A204.1 (cell line): ENCODE measurements at regions not wholly inside any gene's neighbourhood (a gene's known extent, or its start where the extent isn't known, plus 50 kb on each side); places are given as distances from the start of the nearest gene placed in this dataset.

Source experiments
- FAIRE-seq: peaks from 2 replicates; lab custom pipeline; 2012; peaks lifted over from hg19 to GRCh38; lab: Jason Lieb, UNC

- FAIRE-seq, result no peak
Measured at GRCh38 chr4:120525106-120525505, 397.4 kb downstream of the PRDM5 start.

DNA sequence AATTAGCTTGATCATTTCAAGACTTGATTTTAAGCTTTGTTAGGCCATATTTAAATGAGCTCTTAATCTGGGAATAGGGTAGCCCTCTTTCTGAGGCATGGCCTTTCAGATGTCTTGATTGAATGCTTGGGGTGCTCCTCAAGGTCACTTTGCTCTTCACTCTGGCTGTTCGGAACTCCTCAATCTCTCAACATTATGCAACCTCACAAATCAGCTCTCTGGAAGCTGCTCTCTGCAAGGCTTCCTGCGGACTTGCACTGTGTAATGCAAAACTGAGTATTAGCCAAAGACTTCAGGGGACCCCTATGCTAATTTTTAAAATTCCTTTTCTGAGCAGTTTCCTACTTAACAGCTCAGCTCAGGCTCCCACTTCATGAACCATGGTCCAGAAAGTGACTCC, 398.3 kb downstream of the PRDM5 start:
- no peak for FAIRE-seq

- no peak for FAIRE-seq
Measured at GRCh38 chr4:120520761-120521160, 401.8 kb downstream of the PRDM5 start.

DNA sequence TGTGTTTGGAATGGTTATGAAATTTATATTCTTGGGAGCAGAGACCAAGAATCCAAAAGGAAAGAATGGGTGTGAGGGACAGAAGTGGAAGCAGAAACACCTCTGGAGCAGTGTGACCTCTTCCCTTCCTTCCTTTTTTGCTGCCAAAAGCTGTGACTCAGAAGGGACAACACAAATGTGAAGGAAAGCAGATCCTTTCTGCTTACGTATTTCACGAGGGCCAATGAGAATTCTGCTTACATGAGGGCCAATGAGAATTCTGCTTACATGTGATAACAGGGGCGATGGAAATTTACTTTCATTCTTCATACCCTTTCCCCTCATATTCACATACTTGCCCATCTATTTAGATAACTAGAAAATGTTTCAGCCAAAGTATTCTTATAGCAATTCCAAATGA, 404.6 kb downstream of the PRDM5 start:
- no peak for FAIRE-seq

DNA sequence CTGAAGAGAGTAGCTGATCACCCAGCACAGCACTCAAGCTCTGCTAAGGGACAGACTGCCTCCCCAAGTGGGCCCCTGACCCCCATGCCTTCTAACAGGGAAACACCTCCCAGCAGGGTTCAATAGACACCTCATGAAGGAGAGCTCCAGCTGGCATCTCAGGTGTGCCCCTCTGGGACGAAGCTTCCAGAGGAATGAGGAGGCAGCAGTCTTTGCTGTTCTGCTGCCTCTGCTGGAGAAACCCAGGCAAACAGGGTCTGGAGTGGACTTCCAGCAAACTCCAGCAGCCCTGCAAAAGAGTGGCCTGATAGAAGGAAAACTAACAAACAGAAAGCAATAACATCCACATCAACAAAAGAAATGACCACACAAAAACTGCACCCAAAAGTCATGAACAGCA, 412.8 kb downstream of the PRDM5 start:
- no peak for FAIRE-seq

GRCh38 chr4:120509222-120509621, 413.3 kb downstream of the PRDM5 start:
- FAIRE-seq, result no peak

GRCh38 chr4:120508036-120508435, 414.5 kb downstream of the PRDM5 start:
- FAIRE-seq, result no peak

DNA sequence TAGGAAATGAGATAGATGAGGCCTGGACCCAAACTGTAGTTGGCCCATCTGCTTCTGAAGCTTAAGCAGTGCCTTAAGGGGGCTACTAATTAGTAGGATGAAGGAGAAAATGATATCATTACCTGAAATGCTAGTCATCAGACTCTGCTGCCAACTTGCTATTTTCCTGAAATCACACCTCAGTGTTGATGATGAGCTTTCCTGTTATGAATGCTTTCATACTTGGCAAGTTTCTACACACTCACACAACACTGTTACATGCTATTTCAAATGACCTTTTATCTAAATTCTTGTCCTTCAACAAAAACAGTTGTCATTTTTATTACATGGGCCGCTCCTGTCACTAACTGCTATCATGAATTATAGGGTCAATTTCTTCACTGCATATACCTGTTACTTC, 416.0 kb downstream of the PRDM5 start:
- no peak for FAIRE-seq

GRCh38 chr4:120498678-120499077, 423.8 kb downstream of the PRDM5 start:
- FAIRE-seq, result no peak

DNA sequence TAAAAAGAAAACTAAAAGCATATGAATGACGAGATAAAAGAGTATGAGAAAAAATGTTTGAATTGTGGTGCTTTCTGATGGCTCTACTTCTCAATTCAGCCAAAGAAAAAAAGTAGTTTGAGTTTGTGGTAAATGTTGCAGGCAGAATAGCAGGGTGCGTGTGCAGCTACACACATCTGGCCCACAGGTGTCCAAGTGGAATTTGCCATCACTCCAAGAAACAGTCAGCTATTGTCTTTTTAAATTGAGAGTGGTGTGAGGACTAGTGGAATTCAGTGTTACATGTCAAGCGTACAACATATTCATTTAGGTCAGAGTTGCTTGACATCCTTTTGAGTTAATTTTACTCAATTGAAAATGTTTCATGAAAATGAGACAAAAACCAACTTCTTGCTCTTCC, 424.8 kb upstream of the MAD2L1 start:
- no peak for FAIRE-seq

DNA sequence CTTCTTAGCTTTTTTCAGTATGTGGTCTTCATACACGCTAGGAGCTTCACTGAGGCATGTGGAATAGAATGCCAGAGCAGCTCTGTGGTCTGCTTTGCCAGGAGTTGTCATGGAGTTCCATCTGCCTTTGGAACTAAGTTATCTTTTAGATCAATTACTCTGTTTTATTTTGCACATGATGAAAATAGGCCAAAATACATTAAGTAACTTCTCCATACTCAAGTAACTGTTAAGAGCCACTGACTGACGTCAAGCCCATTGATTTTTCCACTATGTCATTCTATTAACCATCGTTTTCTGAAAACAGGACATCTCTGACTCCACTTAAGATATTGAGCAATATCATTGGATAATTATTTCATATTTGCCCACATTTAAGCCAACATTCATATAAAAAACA, 415.1 kb upstream of the MAD2L1 start:
- no peak for FAIRE-seq

DNA sequence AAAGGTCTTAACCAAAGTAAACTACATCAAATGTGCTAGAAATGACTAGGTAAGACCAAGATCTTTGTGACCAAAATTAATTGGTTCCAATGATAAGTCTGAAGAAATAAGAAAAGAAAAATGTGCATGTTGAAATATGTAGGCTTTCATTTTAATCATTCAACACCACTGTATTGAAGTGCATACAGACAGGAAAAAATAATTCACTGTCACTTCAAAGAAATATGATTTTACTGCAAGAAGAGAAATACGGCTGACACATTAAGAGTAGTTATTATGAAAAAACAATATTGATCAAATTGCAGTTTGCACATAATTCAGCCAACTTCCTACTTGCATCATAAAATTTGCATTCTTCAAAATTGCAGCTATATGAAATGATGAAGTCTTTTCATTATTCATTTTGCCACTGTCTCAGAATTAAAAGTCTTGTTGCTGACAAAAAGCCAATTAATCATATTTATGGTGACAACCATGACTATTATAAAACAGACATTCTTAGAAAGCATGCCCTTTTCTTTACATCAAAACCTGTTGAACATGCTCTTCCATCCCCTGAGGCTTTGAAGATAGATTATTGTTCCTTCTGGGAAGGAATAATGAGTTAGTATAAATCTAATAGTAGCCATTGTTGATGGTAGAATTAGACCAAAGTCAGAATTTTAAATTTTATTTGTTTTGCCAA, 405.9 kb upstream of the MAD2L1 start:
- FAIRE-seq, result no peak

DNA sequence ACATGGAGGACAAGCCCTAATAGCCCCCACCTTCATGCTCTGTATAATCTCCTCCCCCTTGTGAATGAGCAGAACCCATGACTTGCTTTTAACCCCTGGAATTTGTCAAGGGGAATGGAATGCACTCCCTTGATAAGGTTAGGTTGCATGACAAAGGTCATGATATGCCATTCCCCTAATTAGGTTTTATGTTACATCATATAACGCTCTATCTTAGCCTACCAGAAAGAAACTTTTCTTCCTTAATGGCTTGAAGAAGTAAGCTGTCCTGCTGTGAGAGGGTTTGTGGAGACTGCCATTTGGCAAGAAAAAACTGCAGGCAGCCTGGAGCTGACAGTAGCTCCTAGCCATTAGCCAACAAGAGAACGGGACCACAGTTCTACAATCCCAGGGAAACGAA, 399.8 kb upstream of the MAD2L1 start:
- no peak for FAIRE-seq

GRCh38 chr4:120454788-120455187, 388.1 kb upstream of the MAD2L1 start:
- no peak for FAIRE-seq

GRCh38 chr4:120452536-120452935, 385.9 kb upstream of the MAD2L1 start:
- FAIRE-seq, result no peak

- no peak for FAIRE-seq
Measured at GRCh38 chr4:120452001-120452400, 385.4 kb upstream of the MAD2L1 start.

- no peak for FAIRE-seq
Measured at GRCh38 chr4:120447774-120448173, 381.1 kb upstream of the MAD2L1 start.

- FAIRE-seq, result no peak
Measured at GRCh38 chr4:120446051-120446567, 379.5 kb upstream of the MAD2L1 start.

- FAIRE-seq, result no peak
Measured at GRCh38 chr4:120445186-120445585, 378.5 kb upstream of the MAD2L1 start.

DNA sequence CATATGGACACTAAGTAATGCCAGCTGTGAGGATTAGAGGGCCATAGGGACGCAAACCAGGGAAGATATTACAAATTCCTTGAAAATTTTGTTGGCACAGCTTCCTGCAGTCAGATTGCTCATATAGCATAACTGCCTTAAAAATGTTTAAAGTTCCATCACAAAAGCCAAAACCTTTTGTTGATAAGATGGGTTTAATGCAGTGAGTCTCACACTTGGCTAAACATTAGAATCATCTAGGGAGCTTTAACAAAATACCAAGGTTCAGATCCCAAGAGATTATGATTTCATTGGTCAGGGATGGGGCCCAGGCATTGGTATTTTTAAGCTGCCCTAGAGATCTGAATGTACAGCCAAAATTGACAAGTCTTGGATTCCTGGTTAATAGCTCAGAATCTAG, 376.5 kb upstream of the MAD2L1 start:
- FAIRE-seq, result no peak

- FAIRE-seq, result no peak
Measured at GRCh38 chr4:120440730-120441129, 374.1 kb upstream of the MAD2L1 start.

DNA sequence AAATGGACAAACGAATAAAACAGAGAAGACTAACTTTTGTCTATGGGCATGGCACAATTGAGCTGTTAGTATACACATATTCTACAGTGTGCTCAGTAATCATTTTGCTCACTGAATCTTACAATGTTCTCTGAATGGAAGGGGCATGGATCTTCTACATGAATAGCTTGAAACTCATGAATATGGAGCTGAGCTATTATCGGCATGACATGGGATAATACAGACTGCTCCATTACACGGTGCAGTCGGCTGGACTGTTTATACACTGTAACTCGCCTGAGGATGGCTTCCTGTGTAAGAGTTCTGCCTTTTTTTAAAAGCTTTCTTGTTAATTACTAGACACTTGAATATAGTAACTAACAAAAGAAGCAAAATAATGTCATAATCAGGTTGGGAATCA, 368.5 kb upstream of the MAD2L1 start:
- FAIRE-seq, result no peak

GRCh38 chr4:120434756-120435155, 368.1 kb upstream of the MAD2L1 start:
- no peak for FAIRE-seq

DNA sequence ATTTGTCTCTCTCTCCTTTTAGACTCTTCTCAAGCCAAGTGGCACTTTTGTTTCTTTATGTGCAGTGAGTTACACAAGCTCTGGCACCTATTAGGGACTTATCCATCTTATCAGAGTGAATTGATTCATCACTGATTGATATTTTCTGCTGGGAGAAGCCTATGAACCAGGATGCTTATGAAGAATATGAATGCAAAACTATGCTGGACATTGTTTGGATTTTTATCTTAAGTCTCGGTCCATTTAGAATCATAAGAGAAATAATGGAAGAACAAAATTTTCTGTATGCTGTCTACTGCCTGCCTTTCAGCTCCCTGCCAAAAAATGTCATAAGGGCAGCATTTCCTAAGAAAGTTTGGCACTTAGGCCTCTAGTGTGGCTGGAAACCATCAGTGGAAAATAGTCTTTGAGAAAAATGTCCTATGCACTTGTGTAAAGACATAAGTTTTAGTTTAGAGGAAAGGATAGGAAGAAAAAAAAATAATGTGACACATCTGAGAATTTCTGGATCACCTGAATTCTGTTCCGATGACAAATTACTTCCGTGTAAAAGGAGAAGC, 365.7 kb upstream of the MAD2L1 start:
- FAIRE-seq, result no peak
